ENCODE measurements at regions not wholly inside any gene's neighbourhood (a gene's known extent, or its start where the extent isn't known, plus 50 kb on each side); places are given as distances from the start of the nearest gene placed in this dataset.
"Not testable (repeated sequence)": the region's sequence is repeated elsewhere in the genome, so short reads cannot be mapped to it uniquely, and the experiment has no call there.

- intact Hi-C loops (cut with DNase I): no loop called here
- DNase-seq: peak in 1 of 4 donors; percentile 66
- no peak overlapping the region for H3K27ac ChIP-seq
- peaks cover 0 to 17% of the 10 kb centered on the region in 2 donors for H3K27me3 ChIP-seq
- TF ChIP-seq, protein P1, sequence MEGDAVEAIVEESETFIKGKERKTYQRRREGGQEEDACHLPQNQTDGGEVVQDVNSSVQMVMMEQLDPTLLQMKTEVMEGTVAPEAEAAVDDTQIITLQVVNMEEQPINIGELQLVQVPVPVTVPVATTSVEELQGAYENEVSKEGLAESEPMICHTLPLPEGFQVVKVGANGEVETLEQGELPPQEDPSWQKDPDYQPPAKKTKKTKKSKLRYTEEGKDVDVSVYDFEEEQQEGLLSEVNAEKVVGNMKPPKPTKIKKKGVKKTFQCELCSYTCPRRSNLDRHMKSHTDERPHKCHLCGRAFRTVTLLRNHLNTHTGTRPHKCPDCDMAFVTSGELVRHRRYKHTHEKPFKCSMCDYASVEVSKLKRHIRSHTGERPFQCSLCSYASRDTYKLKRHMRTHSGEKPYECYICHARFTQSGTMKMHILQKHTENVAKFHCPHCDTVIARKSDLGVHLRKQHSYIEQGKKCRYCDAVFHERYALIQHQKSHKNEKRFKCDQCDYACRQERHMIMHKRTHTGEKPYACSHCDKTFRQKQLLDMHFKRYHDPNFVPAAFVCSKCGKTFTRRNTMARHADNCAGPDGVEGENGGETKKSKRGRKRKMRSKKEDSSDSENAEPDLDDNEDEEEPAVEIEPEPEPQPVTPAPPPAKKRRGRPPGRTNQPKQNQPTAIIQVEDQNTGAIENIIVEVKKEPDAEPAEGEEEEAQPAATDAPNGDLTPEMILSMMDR (IDR thresholded peaks at IDR 0.05): no peak
- ATAC-seq: peak; percentile 67
- H3K4me1 ChIP-seq: no peaks in the 10 kb centered on the region
- peaks cover 0 to 5% of the 10 kb centered on the region in 2 donors for H3K9me3 ChIP-seq
- H3K4me3 ChIP-seq: no peak overlapping the region
- no peaks in the 10 kb centered on the region for H3K36me3 ChIP-seq
These were observed 129.3 kb upstream of the FGF3 start for GRCh38 chr11:69948256-69949141.

GRCh38 chr11:69949327-69949726, 128.8 kb upstream of the ANO1 start:
- TF ChIP-seq, protein P1 (IDR thresholded peaks at IDR 0.05): no peak
- DNase-seq: peak in 1 of 4 donors; percentile 41
- Histone ChIP-seq H3K4me1 (no peaks in the 10 kb centered on the region), H3K9me3 (peaks cover 0 to 5% of the 10 kb centered on the region in 2 donors), H3K36me3 (no peaks in the 10 kb centered on the region), H3K27me3 (peaks cover 0 to 14% of the 10 kb centered on the region in 2 donors), H3K4me3 (no peak overlapping the region), H3K27ac (no peak overlapping the region)
- intact Hi-C loops (cut with DNase I): no loop called here
- peak; percentile 59 for ATAC-seq

- Histone ChIP-seq H3K9me3 (peaks cover 0 to 5% of the 10 kb centered on the region in 2 donors), H3K36me3 (no peaks in the 10 kb centered on the region), H3K27ac (no peak overlapping the region), H3K4me3 (no peak overlapping the region), H3K4me1 (no peaks in the 10 kb centered on the region), H3K27me3 (peaks cover 0 to 19% of the 10 kb centered on the region in 2 donors)
- TF ChIP-seq, protein P1 (IDR thresholded peaks at IDR 0.05): peak in 1 of 2 donors; percentile 15
- ATAC-seq (no peak), DNase-seq (peak in 1 of 4 donors; percentile 40)
- intact Hi-C loops (cut with DNase I): no loop called here
These were observed 128.0 kb upstream of the ANO1 start for GRCh38 chr11:69950120-69950519.

GRCh38 chr11:69950621-69951020, 127.5 kb upstream of the ANO1 start:
- TF ChIP-seq, protein P1 (IDR thresholded peaks at IDR 0.05): no peak
- intact Hi-C loops (cut with DNase I): no loop called here
- Histone ChIP-seq H3K9me3 (peaks cover 0 to 5% of the 10 kb centered on the region in 2 donors), H3K4me3 (no peak overlapping the region), H3K4me1 (no peaks in the 10 kb centered on the region), H3K27me3 (peaks cover 0 to 20% of the 10 kb centered on the region in 2 donors), H3K36me3 (no peaks in the 10 kb centered on the region), H3K27ac (no peak overlapping the region)
- no peak for ATAC-seq
- no peak for DNase-seq

- Histone ChIP-seq H3K36me3 (no peaks in the 10 kb centered on the region), H3K27me3 (peaks cover 0 to 26% of the 10 kb centered on the region in 2 donors), H3K9me3 (peaks cover 0 to 5% of the 10 kb centered on the region in 2 donors), H3K27ac (no peak overlapping the region), H3K4me1 (no peaks in the 10 kb centered on the region), H3K4me3 (no peak overlapping the region)
- DNase-seq (peak in 1 of 4 donors; percentile 50), ATAC-seq (no peak)
- TF ChIP-seq, protein P1 (IDR thresholded peaks at IDR 0.05): no peak
- intact Hi-C loops (cut with DNase I): no loop called here
These were observed 126.3 kb upstream of the ANO1 start for GRCh38 chr11:69951821-69952220.

- H3K4me3 ChIP-seq; H3K27ac ChIP-seq; intact Hi-C loops (cut with DNase I); H3K9me3 ChIP-seq; ATAC-seq; H3K36me3 ChIP-seq; H3K4me1 ChIP-seq: not testable (repeated sequence)
- peaks cover 0 to 32% of the 10 kb centered on the region in 2 donors for H3K27me3 ChIP-seq
- peak in 1 of 4 donors; percentile 40 for DNase-seq
These were observed 125.7 kb upstream of the ANO1 start for GRCh38 chr11:69952229-69952975.

All from left lung (tissue), 4 donors.